SK-N-MC (cell line): ENCODE measurements at regions not wholly inside any gene's neighbourhood (a gene's known extent, or its start where the extent isn't known, plus 50 kb on each side); places are given as distances from the start of the nearest gene placed in this dataset.

Experiments used
- EZH2 ChIP-seq: fragments of 200-600 bp; sonication (generic); IDR thresholded peaks from one replicate; pipeline ENCODE4 v1.6.1; 2017; ENCODE audit warnings: antibody characterized with exemption
- POLR2AphosphoS5 ChIP-seq: IDR thresholded peaks from 2 replicates; pipeline ENCODE4 v1.6.1; 2012; ENCODE audit warnings: mild to moderate bottlenecking, low read depth, low read length, borderline replicate concordance

DNA sequence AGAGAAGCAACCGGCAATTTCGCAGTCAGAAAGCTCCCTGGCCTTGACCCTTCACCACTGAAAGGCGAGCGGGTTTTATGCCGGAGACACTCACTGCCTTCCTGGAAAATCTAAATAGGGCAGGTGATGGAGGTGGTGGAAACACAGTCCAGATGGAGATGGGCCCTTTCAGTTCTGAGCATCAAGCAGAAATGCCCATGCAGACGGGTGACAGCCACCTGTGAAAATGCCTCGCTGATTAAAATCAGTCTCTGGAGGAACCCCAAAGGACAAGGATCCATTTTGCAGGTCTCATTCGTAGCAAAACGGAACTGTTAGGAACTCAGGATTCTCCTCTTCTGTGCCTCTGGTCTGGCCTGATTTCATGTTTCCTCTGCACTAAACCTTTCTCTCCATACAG lies 74.2 kb downstream of the FZD10 start:
- no peak for TF ChIP-seq EZH2
- no peak for TF ChIP-seq POLR2AphosphoS5
